ENCODE measurements at regions not wholly inside any gene's neighbourhood (a gene's known extent, or its start where the extent isn't known, plus 50 kb on each side); places are given as distances from the start of the nearest gene placed in this dataset.

- TF ChIP-seq POLR2A (IDR thresholded peaks at IDR 0.05; ENCODE audit: extremely low read depth, insufficient read length) (no peak), CTCF (IDR thresholded peaks at IDR 0.05; ENCODE audit: low read depth, low read length) (no peak), MAX (IDR thresholded peaks at IDR 0.05; ENCODE audit: low read depth, low read length) (no peak)
- no peak overlapping the region for H3K4me3 ChIP-seq (ENCODE audit: low read depth, low read length)
- no peak for DNase-seq (ENCODE audit: low read depth)
Measured at GRCh38 chr1:34400675-34401074, 224.0 kb downstream of the C1orf94 start.

- no peak overlapping the region for H3K4me3 ChIP-seq (ENCODE audit: low read depth, low read length)
- no peak for DNase-seq (ENCODE audit: low read depth)
- TF ChIP-seq POLR2A (IDR thresholded peaks at IDR 0.05; ENCODE audit: extremely low read depth, insufficient read length), result no peak
- no peak for TF ChIP-seq CTCF (IDR thresholded peaks at IDR 0.05; ENCODE audit: low read depth, low read length)
- TF ChIP-seq MYC (IDR thresholded peaks at IDR 0.05; ENCODE audit: low read depth, low read length), result no peak
- TF ChIP-seq MAX (IDR thresholded peaks at IDR 0.05; ENCODE audit: low read depth, low read length), result no peak
Measured at GRCh38 chr1:34403156-34403555, 226.4 kb downstream of the C1orf94 start.

GRCh38 chr1:34404804-34405203, 228.1 kb downstream of the C1orf94 start:
- DNase-seq (ENCODE audit: low read depth), result no peak
- no peak overlapping the region for H3K4me3 ChIP-seq (ENCODE audit: low read depth, low read length)
- no peak for TF ChIP-seq CTCF (IDR thresholded peaks at IDR 0.05; ENCODE audit: low read depth, low read length)
- no peak for TF ChIP-seq POLR2A (IDR thresholded peaks at IDR 0.05; ENCODE audit: extremely low read depth, insufficient read length)
- TF ChIP-seq MAX (IDR thresholded peaks at IDR 0.05; ENCODE audit: low read depth, low read length), result no peak
- no peak for TF ChIP-seq MYC (IDR thresholded peaks at IDR 0.05; ENCODE audit: low read depth, low read length)

GRCh38 chr1:34405266-34405959, 228.7 kb downstream of the C1orf94 start:
- H3K4me3 ChIP-seq (ENCODE audit: low read depth, low read length), result no peak overlapping the region
- DNase-seq (ENCODE audit: low read depth), result no peak
- TF ChIP-seq MAX (IDR thresholded peaks at IDR 0.05; ENCODE audit: low read depth, low read length) (no peak), MYC (IDR thresholded peaks at IDR 0.05; ENCODE audit: low read depth, low read length) (no peak), POLR2A (IDR thresholded peaks at IDR 0.05; ENCODE audit: extremely low read depth, insufficient read length) (no peak), CTCF (IDR thresholded peaks at IDR 0.05; ENCODE audit: low read depth, low read length) (no peak)

GRCh38 chr1:34406377-34406776, 229.7 kb downstream of the C1orf94 start:
- no peak for DNase-seq (ENCODE audit: low read depth)
- no peak for TF ChIP-seq MYC (IDR thresholded peaks at IDR 0.05; ENCODE audit: low read depth, low read length)
- TF ChIP-seq MAX (IDR thresholded peaks at IDR 0.05; ENCODE audit: low read depth, low read length), result no peak
- no peak for TF ChIP-seq CTCF (IDR thresholded peaks at IDR 0.05; ENCODE audit: low read depth, low read length)
- no peak for TF ChIP-seq POLR2A (IDR thresholded peaks at IDR 0.05; ENCODE audit: extremely low read depth, insufficient read length)
- no peak overlapping the region for H3K4me3 ChIP-seq (ENCODE audit: low read depth, low read length)

Measured in NB4 (cell line).